ENCODE measurements at regions not wholly inside any gene's neighbourhood (a gene's known extent, or its start where the extent isn't known, plus 50 kb on each side); places are given as distances from the start of the nearest gene placed in this dataset.
A peak's percentile ranks its signal among the peaks of the same experiment; 100 is the strongest.

GRCh38 chr10:52869864-52870263 lies 97.3 kb upstream of the MBL2 start:
- TF ChIP-seq CTCF (IDR thresholded peaks at IDR 0.05; ENCODE audit: insufficient read depth, low read length) = no peak
- no peak overlapping the region for H3K4me3 ChIP-seq (ENCODE audit: low read depth, low read length)
- DNase-seq (ENCODE audit: low read depth) = no peak

- DNase-seq (ENCODE audit: low read depth) = no peak
- no peak overlapping the region for H3K4me3 ChIP-seq (ENCODE audit: low read depth, low read length)
- TF ChIP-seq CTCF (IDR thresholded peaks at IDR 0.05; ENCODE audit: insufficient read depth, low read length) = no peak
Observed at GRCh38 chr10:52865213-52865612, 92.6 kb upstream of the MBL2 start.

GRCh38 chr10:52864201-52865106 lies 91.9 kb upstream of the MBL2 start:
- no peak for TF ChIP-seq CTCF (IDR thresholded peaks at IDR 0.05; ENCODE audit: insufficient read depth, low read length)

GRCh38 chr10:52858722-52859121 lies 86.1 kb upstream of the MBL2 start:
- H3K4me3 ChIP-seq (ENCODE audit: low read depth, low read length) = no peak overlapping the region
- no peak for TF ChIP-seq CTCF (IDR thresholded peaks at IDR 0.05; ENCODE audit: insufficient read depth, low read length)
- DNase-seq (ENCODE audit: low read depth) = no peak

More at GRCh38 chr10:52864201-52865106, 91.9 kb upstream of the MBL2 start:
- DNase-seq (ENCODE audit: low read depth) = peak; percentile 77
- no peak overlapping the region for H3K4me3 ChIP-seq (ENCODE audit: low read depth, low read length)

DNA sequence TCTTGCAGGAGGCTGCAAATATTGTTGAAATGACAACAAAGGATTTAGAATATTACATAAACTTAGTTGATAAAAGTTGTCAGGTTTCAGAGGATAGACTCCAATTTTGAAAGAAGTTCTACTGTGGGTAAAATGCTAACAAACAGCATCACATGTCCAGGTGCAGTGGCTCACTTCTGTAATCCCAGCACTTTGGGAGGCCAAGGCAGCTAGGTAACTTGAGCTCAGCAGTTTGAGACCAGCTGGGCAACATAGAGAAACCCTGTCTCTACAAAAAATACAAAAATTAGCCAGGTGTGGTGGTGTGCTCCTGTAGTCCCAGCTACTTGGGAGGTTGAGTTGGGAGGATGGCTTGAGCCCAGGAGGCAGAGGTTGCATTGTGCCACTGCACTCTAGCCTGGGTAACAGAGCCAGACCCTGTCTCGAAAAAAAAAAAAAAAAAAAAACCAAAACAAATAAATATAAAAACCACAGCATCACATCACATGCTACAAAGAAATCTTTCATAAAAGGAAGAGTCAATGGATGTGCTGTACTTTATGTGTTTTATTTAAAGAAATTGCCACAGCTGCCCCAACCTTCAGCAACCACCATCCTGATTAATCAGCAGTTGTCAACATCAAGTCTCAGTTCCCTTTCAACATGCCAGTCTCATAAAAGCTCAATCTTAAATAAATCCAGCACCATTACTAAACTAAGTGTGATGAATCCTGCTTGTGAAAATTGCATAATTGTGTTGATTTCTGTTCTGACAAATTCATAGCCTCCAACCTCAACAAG lies 83.2 kb upstream of the MBL2 start:
- no peak for TF ChIP-seq CTCF (IDR thresholded peaks at IDR 0.05; ENCODE audit: insufficient read depth, low read length)
- no peak for DNase-seq (ENCODE audit: low read depth)
- no peak overlapping the region for H3K4me3 ChIP-seq (ENCODE audit: low read depth, low read length)

- DNase-seq (ENCODE audit: low read depth) = no peak
- TF ChIP-seq CTCF (IDR thresholded peaks at IDR 0.05; ENCODE audit: insufficient read depth, low read length) = no peak
- H3K4me3 ChIP-seq (ENCODE audit: low read depth, low read length) = no peak overlapping the region
Observed at GRCh38 chr10:52853704-52854103, 81.1 kb upstream of the MBL2 start.

All from fibroblast of the aortic adventitia (primary cell).